OCI-LY3 (cell line): ENCODE measurements at regions not wholly inside any gene's neighbourhood (a gene's known extent, or its start where the extent isn't known, plus 50 kb on each side); places are given as distances from the start of the nearest gene placed in this dataset.

Source experiments
- H2AFZ ChIP-seq: fragments of 200-600, 300-600 bp; shearing (Covaris generic); 2 replicates; pipeline ENCODE4 v1.6.0; 2014; ENCODE audit warnings: antibody characterized with exemption, low read depth, low read length
- H3K27ac ChIP-seq: fragments of 200-600, 300-600 bp; sonication (generic); 2 replicates; pipeline ENCODE4 v1.5.1; 2014; ENCODE audit warnings: mild to moderate bottlenecking, low read length, moderate library complexity, mixed read lengths
- H3K27me3 ChIP-seq: fragments of 200-600, 300-600 bp; sonication (generic); 2 replicates; pipeline ENCODE4 v1.6.1; 2014; ENCODE audit warnings: low read depth, low read length, mixed read lengths
- H3K36me3 ChIP-seq: fragments of 200-600, 300-600 bp; sonication (generic); replicated peaks from 2 replicates; pipeline ENCODE3; 2014; ENCODE audit warnings: low read depth, low read length, mixed read lengths
- H3K4me1 ChIP-seq: fragments of 300-600, 200-600 bp; sonication (generic); 2 replicates; pipeline ENCODE4 v1.6.1; 2014; ENCODE audit warnings: low read length, mixed read lengths
- H3K4me2 ChIP-seq: fragments of 200-600, 300-600 bp; sonication (generic); 2 replicates; pipeline ENCODE4 v1.6.1; 2014; ENCODE audit warnings: low read length, mixed read lengths
- H3K4me3 ChIP-seq: fragments of 300-600, 200-600 bp; sonication (generic); 2 replicates; pipeline ENCODE4 v1.5.1; 2014; ENCODE audit warnings: antibody characterized with exemption, mild to moderate bottlenecking, low read length, moderate library complexity
- H3K79me2 ChIP-seq: fragments of 300-600, 200-600 bp; shearing (Covaris generic); 2 replicates; pipeline ENCODE4 v1.6.1; 2014; ENCODE audit warnings: mild to moderate bottlenecking, low read length, mixed read lengths
- H3K9ac ChIP-seq: fragments of 300-600, 200-600 bp; shearing (Covaris generic); 2 replicates; pipeline ENCODE4 v1.6.0; 2014; ENCODE audit warnings: mild to moderate bottlenecking, low read length, moderate library complexity
- H3K9me3 ChIP-seq: fragments of 200-600, 300-600 bp; shearing (Covaris generic); 2 replicates; pipeline ENCODE4 v1.6.1; 2014; ENCODE audit warnings: low read length, mixed read lengths; ENCODE audit not compliant: insufficient read depth
- H4K20me1 ChIP-seq: fragments of 200-600, 300-600 bp; sonication (generic); 2 replicates; pipeline ENCODE4 v1.6.1; 2016; ENCODE audit warnings: low read length, mixed read lengths; ENCODE audit not compliant: insufficient read depth
- TF ChIP-seq, protein P1 (sequence below): fragments of 200-600, 300-600 bp; sonication (generic); IDR thresholded peaks from 2 replicates; pipeline ENCODE4 v1.5.1; 2014; ENCODE audit warnings: antibody characterized with exemption, low read length, low read depth

DNA sequence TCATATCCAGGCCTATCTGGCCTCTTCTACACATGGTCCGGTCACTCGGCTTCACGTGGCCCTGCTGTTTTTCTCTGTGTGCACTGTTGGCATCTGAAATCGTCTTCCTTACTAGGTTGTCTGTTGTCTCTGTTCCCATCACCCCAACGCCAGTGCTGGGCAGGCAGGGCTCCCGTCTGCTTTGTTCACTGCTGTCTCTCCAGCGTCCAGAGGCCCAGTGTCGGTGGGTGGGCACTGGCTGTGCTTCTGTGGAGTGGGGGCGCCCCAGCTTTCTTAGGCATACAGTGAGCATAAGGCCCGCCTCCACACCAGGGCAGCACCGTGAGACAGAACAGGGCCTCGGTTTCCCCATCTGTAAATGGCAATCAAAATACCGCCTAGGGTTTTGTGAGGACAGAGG lies 153.1 kb downstream of the BCL11B start:
- TF ChIP-seq, protein P1, sequence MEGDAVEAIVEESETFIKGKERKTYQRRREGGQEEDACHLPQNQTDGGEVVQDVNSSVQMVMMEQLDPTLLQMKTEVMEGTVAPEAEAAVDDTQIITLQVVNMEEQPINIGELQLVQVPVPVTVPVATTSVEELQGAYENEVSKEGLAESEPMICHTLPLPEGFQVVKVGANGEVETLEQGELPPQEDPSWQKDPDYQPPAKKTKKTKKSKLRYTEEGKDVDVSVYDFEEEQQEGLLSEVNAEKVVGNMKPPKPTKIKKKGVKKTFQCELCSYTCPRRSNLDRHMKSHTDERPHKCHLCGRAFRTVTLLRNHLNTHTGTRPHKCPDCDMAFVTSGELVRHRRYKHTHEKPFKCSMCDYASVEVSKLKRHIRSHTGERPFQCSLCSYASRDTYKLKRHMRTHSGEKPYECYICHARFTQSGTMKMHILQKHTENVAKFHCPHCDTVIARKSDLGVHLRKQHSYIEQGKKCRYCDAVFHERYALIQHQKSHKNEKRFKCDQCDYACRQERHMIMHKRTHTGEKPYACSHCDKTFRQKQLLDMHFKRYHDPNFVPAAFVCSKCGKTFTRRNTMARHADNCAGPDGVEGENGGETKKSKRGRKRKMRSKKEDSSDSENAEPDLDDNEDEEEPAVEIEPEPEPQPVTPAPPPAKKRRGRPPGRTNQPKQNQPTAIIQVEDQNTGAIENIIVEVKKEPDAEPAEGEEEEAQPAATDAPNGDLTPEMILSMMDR: no peak
- Histone ChIP-seq H3K4me2 (no peak overlapping the region), H3K4me3 (no peak overlapping the region), H3K9me3 (no peaks in the 10 kb centered on the region), H3K4me1 (no peaks in the 10 kb centered on the region), H3K9ac (no peak overlapping the region), H3K27me3 (peaks cover 9% of the 10 kb centered on the region; the same call in 1 of the 2 replicates), H3K79me2 (no peaks in the 10 kb centered on the region), H3K36me3 (no peaks in the 10 kb centered on the region), H2AFZ (no peak overlapping the region), H3K27ac (no peak overlapping the region), H4K20me1 (no peaks in the 10 kb centered on the region)
